ENCODE measurements at regions not wholly inside any gene's neighbourhood (a gene's known extent, or its start where the extent isn't known, plus 50 kb on each side); places are given as distances from the start of the nearest gene placed in this dataset.

DNA sequence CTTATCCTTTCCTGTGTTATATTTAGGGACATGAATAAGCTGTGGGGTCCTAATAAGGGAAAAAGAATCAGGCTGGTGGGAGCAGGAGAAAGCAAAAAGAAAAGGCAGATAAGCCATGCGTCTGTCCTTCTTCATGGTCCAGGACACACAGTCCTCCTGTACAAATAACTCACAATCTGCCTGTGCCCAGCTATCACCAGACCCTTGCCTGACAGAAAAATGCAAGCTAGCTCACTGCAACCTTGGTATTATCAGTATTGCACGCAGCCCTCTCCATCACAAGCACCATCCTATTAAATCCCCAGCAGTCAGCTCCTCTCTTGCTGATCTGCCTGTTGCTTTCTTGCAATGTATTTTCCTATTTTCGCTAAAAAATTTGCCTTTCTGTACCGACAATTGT lies 78.0 kb downstream of the NEURL3 start:
- TF ChIP-seq, protein P1, sequence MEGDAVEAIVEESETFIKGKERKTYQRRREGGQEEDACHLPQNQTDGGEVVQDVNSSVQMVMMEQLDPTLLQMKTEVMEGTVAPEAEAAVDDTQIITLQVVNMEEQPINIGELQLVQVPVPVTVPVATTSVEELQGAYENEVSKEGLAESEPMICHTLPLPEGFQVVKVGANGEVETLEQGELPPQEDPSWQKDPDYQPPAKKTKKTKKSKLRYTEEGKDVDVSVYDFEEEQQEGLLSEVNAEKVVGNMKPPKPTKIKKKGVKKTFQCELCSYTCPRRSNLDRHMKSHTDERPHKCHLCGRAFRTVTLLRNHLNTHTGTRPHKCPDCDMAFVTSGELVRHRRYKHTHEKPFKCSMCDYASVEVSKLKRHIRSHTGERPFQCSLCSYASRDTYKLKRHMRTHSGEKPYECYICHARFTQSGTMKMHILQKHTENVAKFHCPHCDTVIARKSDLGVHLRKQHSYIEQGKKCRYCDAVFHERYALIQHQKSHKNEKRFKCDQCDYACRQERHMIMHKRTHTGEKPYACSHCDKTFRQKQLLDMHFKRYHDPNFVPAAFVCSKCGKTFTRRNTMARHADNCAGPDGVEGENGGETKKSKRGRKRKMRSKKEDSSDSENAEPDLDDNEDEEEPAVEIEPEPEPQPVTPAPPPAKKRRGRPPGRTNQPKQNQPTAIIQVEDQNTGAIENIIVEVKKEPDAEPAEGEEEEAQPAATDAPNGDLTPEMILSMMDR (IDR thresholded peaks at IDR 0.05; ENCODE audit: low read depth, low read length) = no peak
- no peak overlapping the region for H3K4me3 ChIP-seq (replicated peaks in 1 of 2; ENCODE audit: low read depth in 2 of 2, low read length in 2 of 2)
- DNase-seq (ENCODE audit: low read depth in 2 of 2) = no peak

DNA sequence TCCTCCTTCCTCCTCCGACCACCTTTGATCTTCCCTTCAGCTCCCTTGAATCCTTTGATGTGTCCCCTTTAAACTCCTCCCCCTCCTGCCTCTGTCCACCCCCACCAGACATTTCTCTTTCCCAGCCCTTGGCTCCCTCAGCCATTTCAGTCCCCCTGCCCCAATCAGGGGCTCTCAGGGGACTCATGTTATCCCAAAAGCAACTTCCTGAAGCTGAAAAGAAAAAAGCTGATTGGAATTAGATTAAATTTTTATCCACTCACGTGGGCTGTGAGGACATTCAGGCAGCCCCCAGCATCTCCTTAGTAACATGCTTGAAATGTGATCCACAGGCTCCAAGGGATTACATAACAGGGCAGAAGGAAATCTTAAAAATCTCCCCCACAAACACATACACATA lies 81.3 kb downstream of the NEURL3 start:
- DNase-seq (ENCODE audit: low read depth in 2 of 2) = peak; percentile 10 to 73
- TF ChIP-seq, protein P1 (IDR thresholded peaks at IDR 0.05; ENCODE audit: low read depth, low read length) = no peak
- H3K4me3 ChIP-seq (replicated peaks in 1 of 2; ENCODE audit: low read depth in 2 of 2, low read length in 2 of 2) = no peak overlapping the region

Measured in cardiac fibroblast (primary cell).